ENCODE measurements at regions not wholly inside any gene's neighbourhood (a gene's known extent, or its start where the extent isn't known, plus 50 kb on each side); places are given as distances from the start of the nearest gene placed in this dataset.

DNA sequence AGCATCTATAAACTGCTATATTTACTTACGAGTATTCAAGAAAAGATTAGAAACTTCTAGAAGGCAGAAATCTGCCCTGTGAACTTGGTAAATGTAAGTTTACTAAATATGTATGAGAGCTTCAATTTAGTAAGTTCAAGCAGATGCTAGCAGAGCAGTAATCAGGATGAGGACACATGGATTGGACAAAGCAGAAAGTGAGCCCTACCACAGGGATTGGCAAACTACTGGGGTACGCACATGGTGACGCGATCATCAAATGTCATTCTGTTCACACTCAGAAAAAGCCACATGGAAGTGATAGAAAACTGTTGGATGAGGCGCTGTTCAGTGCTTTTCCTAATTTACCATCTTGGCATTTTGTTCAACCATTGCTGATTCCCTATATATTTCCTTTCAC, 360.2 kb upstream of the ZNF385D start:
- TF ChIP-seq, protein P1, sequence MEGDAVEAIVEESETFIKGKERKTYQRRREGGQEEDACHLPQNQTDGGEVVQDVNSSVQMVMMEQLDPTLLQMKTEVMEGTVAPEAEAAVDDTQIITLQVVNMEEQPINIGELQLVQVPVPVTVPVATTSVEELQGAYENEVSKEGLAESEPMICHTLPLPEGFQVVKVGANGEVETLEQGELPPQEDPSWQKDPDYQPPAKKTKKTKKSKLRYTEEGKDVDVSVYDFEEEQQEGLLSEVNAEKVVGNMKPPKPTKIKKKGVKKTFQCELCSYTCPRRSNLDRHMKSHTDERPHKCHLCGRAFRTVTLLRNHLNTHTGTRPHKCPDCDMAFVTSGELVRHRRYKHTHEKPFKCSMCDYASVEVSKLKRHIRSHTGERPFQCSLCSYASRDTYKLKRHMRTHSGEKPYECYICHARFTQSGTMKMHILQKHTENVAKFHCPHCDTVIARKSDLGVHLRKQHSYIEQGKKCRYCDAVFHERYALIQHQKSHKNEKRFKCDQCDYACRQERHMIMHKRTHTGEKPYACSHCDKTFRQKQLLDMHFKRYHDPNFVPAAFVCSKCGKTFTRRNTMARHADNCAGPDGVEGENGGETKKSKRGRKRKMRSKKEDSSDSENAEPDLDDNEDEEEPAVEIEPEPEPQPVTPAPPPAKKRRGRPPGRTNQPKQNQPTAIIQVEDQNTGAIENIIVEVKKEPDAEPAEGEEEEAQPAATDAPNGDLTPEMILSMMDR (IDR thresholded peaks at IDR 0.05), result no peak
- TF ChIP-seq POLR2A (IDR thresholded peaks at IDR 0.05), result no peak
